Transverse colon (tissue), 4 donors: ENCODE measurements at regions not wholly inside any gene's neighbourhood (a gene's known extent, or its start where the extent isn't known, plus 50 kb on each side); places are given as distances from the start of the nearest gene placed in this dataset.

Experiments used
- DNase-seq: peaks from one replicate; pipeline ENCODE4 v3.0.0-alpha.2; 2019
- H3K27ac ChIP-seq, 4 donors: fragments of 200-600 bp; sonication (generic); 2 replicates each; pipeline ENCODE4 v1.5.1; 2016 to 2018; ENCODE audit warnings: inconsistent platforms in 4 of 4
- H3K27me3 ChIP-seq: fragments of 200-600 bp; sonication (generic); 2 replicates; pipeline ENCODE4 v1.5.1; 2017; ENCODE audit warnings: inconsistent platforms
- H3K36me3 ChIP-seq, 4 donors: fragments of 200-600 bp; sonication (generic); 2 replicates each; pipeline ENCODE4 v1.5.1; 2017 to 2019; ENCODE audit warnings: inconsistent platforms in 4 of 4
- H3K4me1 ChIP-seq, 4 donors: fragments of 200-600 bp; sonication (generic); 2 replicates each; pipeline ENCODE4 v1.5.1; 2017 to 2020; ENCODE audit warnings: inconsistent platforms in 4 of 4
- H3K4me3 ChIP-seq, 4 donors: fragments of 200-600 bp; sonication (generic); 1 replicate in 1 of 4; 2 replicates in 3 of 4; pipeline versions ENCODE4 v1.5.1 to v1.6.1; 2017 to 2019; ENCODE audit warnings: inconsistent platforms in 4 of 4
- H3K9me3 ChIP-seq, 2 donors: fragments of 200-600 bp; sonication (generic); 2 replicates each; pipeline ENCODE4 v1.5.1; 2017 to 2019; ENCODE audit warnings: inconsistent platforms in 2 of 2
- EP300 ChIP-seq: sonication (generic); formaldehyde crosslinking; IDR thresholded peaks from one replicate; pipeline ENCODE4 v1.6.1; 2017; ENCODE audit warnings: antibody characterized with exemption, low read depth
- POLR2A ChIP-seq: fragments of 450-650 bp; IDR thresholded peaks from one replicate; pipeline ENCODE4 v1.6.1; 2016; ENCODE audit warnings: antibody characterized with exemption, mild to moderate bottlenecking, moderate library complexity
- POLR2AphosphoS5 ChIP-seq, 3 donors: sonication (generic); formaldehyde crosslinking; IDR thresholded peaks; one replicate each; pipeline ENCODE4 v1.6.1; 2016; ENCODE audit warnings: antibody characterized with exemption in 3 of 3
- WGBS, 2 donors: methylation state at CpG; one replicate each; pipeline ENCODE4 v1.1.5; 2018; ENCODE audit warnings: low coverage in 1 of 2; 5-methylcytosine and 5-hydroxymethylcytosine counted together
- in situ Hi-C, 4 donors: fragments of 200-750 bp; cut with MboI; loops; one replicate each; pipeline versions ENCODE4 v1.15.0 to v1.15.1; 2017; ENCODE audit warnings: low sequenced_read_pairs in 3 of 4, low pct_ligation_motif_present in 1 of 4, low pct_unique_long_range_greater_than_20kb in 1 of 4
- intact Hi-C: fragments of 100-400 bp; cut with DNase I; formaldehyde crosslinking; loops from one replicate; pipeline ENCODE4 v1.15.1; 2023; ENCODE audit warnings: low total_unique reads
- TF ChIP-seq, protein P1 (sequence below), 5 experiments: fragments of 200-600 bp in 3 of 5; fragments of 450-650 bp in 2 of 5; sonication (generic) in 3 of 5; IDR thresholded peaks; 1 replicate in 2 of 5; 2 replicates in 3 of 5; pipeline ENCODE4 v1.5.1; 2016 to 2017; ENCODE audit warnings: antibody characterized with exemption in 5 of 5, inconsistent platforms in 3 of 5, mild to moderate bottlenecking in 2 of 5, moderate library complexity in 1 of 5

DNA sequence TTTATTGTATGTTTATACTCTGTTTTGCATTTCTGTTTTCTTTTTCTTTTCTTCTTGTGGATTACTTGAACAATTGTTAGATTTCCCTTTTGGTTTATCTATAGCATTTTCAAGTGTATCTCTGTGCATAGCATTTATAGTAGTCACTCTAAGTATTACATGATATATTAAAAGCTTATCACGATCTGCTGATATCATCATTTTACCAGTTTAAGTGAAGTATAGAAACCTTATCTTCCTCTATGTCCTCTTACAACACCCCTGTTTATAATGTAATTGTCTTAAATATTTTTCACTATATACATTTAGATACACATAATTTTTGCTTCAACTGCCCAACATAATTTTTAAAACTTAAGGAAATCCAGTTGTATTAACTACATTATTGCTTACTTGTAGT, 513.9 kb upstream of the CELF2 start:
- H3K4me3 ChIP-seq: no peak overlapping the region
- TF ChIP-seq POLR2A (no peak), EP300 (no peak), POLR2AphosphoS5 (IDR thresholded peaks at IDR 0.05) (no peak)
- TF ChIP-seq, protein P1, sequence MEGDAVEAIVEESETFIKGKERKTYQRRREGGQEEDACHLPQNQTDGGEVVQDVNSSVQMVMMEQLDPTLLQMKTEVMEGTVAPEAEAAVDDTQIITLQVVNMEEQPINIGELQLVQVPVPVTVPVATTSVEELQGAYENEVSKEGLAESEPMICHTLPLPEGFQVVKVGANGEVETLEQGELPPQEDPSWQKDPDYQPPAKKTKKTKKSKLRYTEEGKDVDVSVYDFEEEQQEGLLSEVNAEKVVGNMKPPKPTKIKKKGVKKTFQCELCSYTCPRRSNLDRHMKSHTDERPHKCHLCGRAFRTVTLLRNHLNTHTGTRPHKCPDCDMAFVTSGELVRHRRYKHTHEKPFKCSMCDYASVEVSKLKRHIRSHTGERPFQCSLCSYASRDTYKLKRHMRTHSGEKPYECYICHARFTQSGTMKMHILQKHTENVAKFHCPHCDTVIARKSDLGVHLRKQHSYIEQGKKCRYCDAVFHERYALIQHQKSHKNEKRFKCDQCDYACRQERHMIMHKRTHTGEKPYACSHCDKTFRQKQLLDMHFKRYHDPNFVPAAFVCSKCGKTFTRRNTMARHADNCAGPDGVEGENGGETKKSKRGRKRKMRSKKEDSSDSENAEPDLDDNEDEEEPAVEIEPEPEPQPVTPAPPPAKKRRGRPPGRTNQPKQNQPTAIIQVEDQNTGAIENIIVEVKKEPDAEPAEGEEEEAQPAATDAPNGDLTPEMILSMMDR (IDR thresholded peaks at IDR 0.05): no peak
- H3K4me1 ChIP-seq: no peaks in the 10 kb centered on the region
- H3K27me3 ChIP-seq: no peaks in the 10 kb centered on the region
- H3K9me3 ChIP-seq: no peaks in the 10 kb centered on the region
- intact Hi-C loops: no loop called here
- no peaks in the 10 kb centered on the region for H3K36me3 ChIP-seq
- WGBS, 2 donors: 60 to 93% methylated on average over 1 of the region's 1 CpG
- DNase-seq: no peak
- in situ Hi-C loops: no loop called here
- no peak overlapping the region for H3K27ac ChIP-seq

DNA sequence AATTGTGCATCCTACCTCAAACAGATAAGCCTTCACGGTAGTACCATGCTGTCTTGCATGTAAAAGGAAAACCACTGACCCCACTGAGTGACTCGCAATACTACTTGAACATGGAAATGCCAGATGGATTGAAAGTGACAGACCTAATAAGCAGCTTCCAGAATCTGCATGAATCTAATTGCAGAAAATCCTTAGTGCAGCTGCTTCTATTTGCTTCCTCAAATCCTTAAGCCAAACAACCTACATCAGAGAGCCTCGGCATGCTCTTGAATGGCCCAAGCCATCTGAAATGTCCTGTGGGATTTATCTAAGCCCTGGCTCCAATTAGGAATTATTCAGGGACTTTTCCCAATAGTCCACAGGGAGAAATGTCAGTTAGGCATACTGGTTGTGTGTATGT, 509.5 kb upstream of the CELF2 start:
- no peak overlapping the region for H3K4me3 ChIP-seq
- in situ Hi-C loops: no loop called here
- DNase-seq: no peak
- H3K36me3 ChIP-seq: no peaks in the 10 kb centered on the region
- intact Hi-C loops: no loop called here
- WGBS, 2 donors: 71 to 80% methylated on average over 3 of the region's 3 CpGs
- TF ChIP-seq EP300: no peak
- no peak for TF ChIP-seq POLR2AphosphoS5 (IDR thresholded peaks at IDR 0.05)
- TF ChIP-seq, protein P1 (IDR thresholded peaks at IDR 0.05): no peak
- TF ChIP-seq POLR2A: no peak
- no peak overlapping the region for H3K27ac ChIP-seq
- H3K27me3 ChIP-seq: no peaks in the 10 kb centered on the region
- H3K4me1 ChIP-seq: no peaks in the 10 kb centered on the region
- H3K9me3 ChIP-seq: no peaks in the 10 kb centered on the region

DNA sequence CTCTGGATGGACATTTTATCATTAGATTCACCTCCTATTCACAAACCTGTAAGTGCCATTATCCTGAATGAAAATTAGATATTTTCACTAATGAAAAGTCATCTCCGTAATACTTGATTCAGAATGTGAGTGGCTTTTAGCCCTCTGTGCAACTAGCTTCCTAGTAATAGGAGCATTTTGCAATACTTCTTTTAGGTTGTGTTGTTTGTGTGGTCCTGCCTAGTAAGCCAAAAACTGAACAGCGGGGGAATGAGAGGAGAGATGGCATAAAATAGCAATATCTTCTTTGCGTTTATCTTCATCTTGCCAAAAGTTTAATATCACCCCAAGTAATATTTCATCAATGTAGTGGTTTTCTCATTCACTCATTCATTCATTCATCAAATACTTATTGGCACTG, 507.5 kb upstream of the CELF2 start:
- in situ Hi-C loops (no loop called here), intact Hi-C loops (no loop called here)
- DNase-seq: no peak
- no peaks in the 10 kb centered on the region for H3K36me3 ChIP-seq
- H3K4me3 ChIP-seq: no peak overlapping the region
- no peaks in the 10 kb centered on the region for H3K9me3 ChIP-seq
- H3K4me1 ChIP-seq: no peaks in the 10 kb centered on the region
- 91 to 93% methylated on average over 3 of the region's 3 CpGs for WGBS, 2 donors
- TF ChIP-seq POLR2A: no peak
- TF ChIP-seq, protein P1 (IDR thresholded peaks at IDR 0.05): no peak
- TF ChIP-seq POLR2AphosphoS5 (IDR thresholded peaks at IDR 0.05): no peak
- TF ChIP-seq EP300: no peak
- no peak overlapping the region for H3K27ac ChIP-seq
- no peaks in the 10 kb centered on the region for H3K27me3 ChIP-seq

DNA sequence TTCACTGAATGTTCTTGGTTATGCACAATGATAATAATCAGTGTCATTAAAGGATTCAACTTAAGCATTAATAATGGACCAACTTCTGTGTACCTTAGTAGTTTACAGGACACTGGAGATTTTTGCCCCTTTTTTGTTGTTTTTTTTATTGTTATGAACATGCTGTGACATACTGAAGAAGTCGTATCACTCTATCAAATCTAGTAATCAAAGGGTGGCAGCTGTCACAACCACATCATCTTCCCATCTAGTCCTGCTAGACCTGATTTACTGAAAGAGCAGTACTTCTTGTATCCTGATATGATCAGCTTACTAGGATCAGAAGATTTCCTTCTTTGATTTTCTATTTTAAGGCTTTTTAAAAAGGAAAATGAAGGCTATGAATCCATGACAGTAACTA, 504.6 kb upstream of the CELF2 start:
- TF ChIP-seq EP300: no peak
- TF ChIP-seq, protein P1 (IDR thresholded peaks at IDR 0.05): no peak
- no peak for TF ChIP-seq POLR2AphosphoS5 (IDR thresholded peaks at IDR 0.05)
- TF ChIP-seq POLR2A: no peak
- in situ Hi-C loops (no loop called here), intact Hi-C loops (no loop called here)
- no peak overlapping the region for H3K27ac ChIP-seq
- no peak for DNase-seq
- H3K4me1 ChIP-seq: no peaks in the 10 kb centered on the region
- H3K36me3 ChIP-seq: no peaks in the 10 kb centered on the region
- no peaks in the 10 kb centered on the region for H3K27me3 ChIP-seq
- 71 to 83% methylated on average over 1 of the region's 1 CpG for WGBS, 2 donors
- H3K9me3 ChIP-seq: no peaks in the 10 kb centered on the region
- no peak overlapping the region for H3K4me3 ChIP-seq
